Lower leg skin (tissue), 3 donors: ENCODE measurements at regions not wholly inside any gene's neighbourhood (a gene's known extent, or its start where the extent isn't known, plus 50 kb on each side); places are given as distances from the start of the nearest gene placed in this dataset.

ENCODE experiments used
- POLR2A ChIP-seq, 2 donors: fragments of 450-650 bp; IDR thresholded peaks; one replicate each; pipeline ENCODE4 v1.6.1; 2016 to 2017; ENCODE audit warnings: antibody characterized with exemption in 2 of 2, mild to moderate bottlenecking in 1 of 2, moderate library complexity in 1 of 2
- TF ChIP-seq, protein P1 (sequence below), 3 donors: fragments of 450-650 bp; IDR thresholded peaks; one replicate each; pipeline ENCODE4 v1.5.1; 2016; ENCODE audit warnings: antibody characterized with exemption in 3 of 3, mild to moderate bottlenecking in 3 of 3, moderate library complexity in 2 of 3

DNA sequence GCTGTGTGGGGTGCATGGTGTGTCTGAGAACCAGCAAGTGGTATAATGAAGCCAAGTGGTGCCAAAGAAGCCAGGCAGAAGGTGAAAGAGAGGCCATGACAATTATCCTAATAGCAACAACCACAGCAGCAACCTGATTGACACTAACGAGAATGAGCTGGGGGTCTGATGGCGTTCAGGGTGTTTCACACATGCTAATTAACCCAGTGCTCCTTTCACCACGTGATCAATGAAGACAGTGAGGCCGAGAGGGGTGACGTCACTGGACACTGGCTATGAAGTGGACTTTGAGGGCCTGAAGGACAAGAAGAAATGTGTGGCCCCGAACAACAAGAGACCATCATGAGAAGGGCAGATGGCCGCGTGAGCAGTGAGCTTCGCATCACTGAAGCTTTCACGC, 364.4 kb upstream of the ID2 start:
- TF ChIP-seq POLR2A (IDR thresholded peaks at IDR 0.05): no peak
- TF ChIP-seq, protein P1, sequence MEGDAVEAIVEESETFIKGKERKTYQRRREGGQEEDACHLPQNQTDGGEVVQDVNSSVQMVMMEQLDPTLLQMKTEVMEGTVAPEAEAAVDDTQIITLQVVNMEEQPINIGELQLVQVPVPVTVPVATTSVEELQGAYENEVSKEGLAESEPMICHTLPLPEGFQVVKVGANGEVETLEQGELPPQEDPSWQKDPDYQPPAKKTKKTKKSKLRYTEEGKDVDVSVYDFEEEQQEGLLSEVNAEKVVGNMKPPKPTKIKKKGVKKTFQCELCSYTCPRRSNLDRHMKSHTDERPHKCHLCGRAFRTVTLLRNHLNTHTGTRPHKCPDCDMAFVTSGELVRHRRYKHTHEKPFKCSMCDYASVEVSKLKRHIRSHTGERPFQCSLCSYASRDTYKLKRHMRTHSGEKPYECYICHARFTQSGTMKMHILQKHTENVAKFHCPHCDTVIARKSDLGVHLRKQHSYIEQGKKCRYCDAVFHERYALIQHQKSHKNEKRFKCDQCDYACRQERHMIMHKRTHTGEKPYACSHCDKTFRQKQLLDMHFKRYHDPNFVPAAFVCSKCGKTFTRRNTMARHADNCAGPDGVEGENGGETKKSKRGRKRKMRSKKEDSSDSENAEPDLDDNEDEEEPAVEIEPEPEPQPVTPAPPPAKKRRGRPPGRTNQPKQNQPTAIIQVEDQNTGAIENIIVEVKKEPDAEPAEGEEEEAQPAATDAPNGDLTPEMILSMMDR (IDR thresholded peaks at IDR 0.05): no peak
